ENCODE measurements at regions not wholly inside any gene's neighbourhood (a gene's known extent, or its start where the extent isn't known, plus 50 kb on each side); places are given as distances from the start of the nearest gene placed in this dataset.

DNA sequence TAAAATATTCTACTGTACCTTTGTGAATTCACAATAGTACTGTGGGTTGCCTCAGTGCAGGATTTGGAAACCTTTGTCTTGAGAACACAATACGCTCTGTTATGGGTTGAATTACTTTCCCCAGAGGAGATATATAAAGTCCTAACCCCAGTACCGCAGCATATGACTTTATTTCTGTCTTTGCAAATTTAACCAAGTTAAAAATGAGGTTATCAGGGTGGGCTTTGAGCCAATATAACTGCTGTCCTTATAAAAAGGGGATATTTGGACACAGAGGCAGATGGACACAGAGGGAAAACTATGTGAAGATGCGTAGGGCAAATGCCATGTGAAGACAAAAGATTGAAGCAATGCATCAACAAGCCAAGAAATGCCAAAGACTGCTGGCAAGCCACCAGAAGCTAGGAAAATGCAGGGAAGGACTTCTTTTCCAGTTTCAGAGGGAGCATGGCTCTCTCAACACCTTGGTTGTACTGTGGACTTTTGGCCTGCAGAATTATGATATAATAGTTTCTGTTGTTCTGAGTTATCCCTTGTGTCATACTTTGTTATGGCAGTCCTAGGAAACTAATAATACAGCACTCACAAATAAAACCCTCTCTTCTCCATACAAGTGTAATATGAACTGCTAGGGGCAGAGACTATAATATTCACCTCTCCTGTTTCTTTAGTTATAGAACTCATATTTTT is 292.6 kb upstream of the SPTLC3 start:
- TF ChIP-seq, protein P1, sequence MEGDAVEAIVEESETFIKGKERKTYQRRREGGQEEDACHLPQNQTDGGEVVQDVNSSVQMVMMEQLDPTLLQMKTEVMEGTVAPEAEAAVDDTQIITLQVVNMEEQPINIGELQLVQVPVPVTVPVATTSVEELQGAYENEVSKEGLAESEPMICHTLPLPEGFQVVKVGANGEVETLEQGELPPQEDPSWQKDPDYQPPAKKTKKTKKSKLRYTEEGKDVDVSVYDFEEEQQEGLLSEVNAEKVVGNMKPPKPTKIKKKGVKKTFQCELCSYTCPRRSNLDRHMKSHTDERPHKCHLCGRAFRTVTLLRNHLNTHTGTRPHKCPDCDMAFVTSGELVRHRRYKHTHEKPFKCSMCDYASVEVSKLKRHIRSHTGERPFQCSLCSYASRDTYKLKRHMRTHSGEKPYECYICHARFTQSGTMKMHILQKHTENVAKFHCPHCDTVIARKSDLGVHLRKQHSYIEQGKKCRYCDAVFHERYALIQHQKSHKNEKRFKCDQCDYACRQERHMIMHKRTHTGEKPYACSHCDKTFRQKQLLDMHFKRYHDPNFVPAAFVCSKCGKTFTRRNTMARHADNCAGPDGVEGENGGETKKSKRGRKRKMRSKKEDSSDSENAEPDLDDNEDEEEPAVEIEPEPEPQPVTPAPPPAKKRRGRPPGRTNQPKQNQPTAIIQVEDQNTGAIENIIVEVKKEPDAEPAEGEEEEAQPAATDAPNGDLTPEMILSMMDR (IDR thresholded peaks at IDR 0.05; ENCODE audit: low read depth, low read length, missing input control) = no peak
- no peak for TF ChIP-seq TAF1 (conservative IDR thresholded peaks at IDR 0.05)
- TF ChIP-seq, protein P2, sequence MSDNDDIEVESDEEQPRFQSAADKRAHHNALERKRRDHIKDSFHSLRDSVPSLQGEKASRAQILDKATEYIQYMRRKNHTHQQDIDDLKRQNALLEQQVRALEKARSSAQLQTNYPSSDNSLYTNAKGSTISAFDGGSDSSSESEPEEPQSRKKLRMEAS (IDR thresholded peaks at IDR 0.05) = no peak
- TF ChIP-seq RAD21 (IDR thresholded peaks at IDR 0.05) = no peak
- TF ChIP-seq EGR1 (IDR thresholded peaks at IDR 0.05; ENCODE audit: low read depth in 2 of 2) = no peak
- TF ChIP-seq, protein P3, sequence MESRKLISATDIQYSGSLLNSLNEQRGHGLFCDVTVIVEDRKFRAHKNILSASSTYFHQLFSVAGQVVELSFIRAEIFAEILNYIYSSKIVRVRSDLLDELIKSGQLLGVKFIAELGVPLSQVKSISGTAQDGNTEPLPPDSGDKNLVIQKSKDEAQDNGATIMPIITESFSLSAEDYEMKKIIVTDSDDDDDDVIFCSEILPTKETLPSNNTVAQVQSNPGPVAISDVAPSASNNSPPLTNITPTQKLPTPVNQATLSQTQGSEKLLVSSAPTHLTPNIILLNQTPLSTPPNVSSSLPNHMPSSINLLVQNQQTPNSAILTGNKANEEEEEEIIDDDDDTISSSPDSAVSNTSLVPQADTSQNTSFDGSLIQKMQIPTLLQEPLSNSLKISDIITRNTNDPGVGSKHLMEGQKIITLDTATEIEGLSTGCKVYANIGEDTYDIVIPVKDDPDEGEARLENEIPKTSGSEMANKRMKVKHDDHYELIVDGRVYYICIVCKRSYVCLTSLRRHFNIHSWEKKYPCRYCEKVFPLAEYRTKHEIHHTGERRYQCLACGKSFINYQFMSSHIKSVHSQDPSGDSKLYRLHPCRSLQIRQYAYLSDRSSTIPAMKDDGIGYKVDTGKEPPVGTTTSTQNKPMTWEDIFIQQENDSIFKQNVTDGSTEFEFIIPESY (IDR thresholded peaks at IDR 0.05) = no peak
- TF ChIP-seq HNF4A (conservative IDR thresholded peaks at IDR 0.05) = no peak
- TF ChIP-seq, protein P4, sequence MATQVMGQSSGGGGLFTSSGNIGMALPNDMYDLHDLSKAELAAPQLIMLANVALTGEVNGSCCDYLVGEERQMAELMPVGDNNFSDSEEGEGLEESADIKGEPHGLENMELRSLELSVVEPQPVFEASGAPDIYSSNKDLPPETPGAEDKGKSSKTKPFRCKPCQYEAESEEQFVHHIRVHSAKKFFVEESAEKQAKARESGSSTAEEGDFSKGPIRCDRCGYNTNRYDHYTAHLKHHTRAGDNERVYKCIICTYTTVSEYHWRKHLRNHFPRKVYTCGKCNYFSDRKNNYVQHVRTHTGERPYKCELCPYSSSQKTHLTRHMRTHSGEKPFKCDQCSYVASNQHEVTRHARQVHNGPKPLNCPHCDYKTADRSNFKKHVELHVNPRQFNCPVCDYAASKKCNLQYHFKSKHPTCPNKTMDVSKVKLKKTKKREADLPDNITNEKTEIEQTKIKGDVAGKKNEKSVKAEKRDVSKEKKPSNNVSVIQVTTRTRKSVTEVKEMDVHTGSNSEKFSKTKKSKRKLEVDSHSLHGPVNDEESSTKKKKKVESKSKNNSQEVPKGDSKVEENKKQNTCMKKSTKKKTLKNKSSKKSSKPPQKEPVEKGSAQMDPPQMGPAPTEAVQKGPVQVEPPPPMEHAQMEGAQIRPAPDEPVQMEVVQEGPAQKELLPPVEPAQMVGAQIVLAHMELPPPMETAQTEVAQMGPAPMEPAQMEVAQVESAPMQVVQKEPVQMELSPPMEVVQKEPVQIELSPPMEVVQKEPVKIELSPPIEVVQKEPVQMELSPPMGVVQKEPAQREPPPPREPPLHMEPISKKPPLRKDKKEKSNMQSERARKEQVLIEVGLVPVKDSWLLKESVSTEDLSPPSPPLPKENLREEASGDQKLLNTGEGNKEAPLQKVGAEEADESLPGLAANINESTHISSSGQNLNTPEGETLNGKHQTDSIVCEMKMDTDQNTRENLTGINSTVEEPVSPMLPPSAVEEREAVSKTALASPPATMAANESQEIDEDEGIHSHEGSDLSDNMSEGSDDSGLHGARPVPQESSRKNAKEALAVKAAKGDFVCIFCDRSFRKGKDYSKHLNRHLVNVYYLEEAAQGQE (IDR thresholded peaks at IDR 0.05) = no peak
- TF ChIP-seq YY1 (IDR thresholded peaks at IDR 0.05) = no peak
- no peak for TF ChIP-seq SP1 (IDR thresholded peaks at IDR 0.05)
- TF ChIP-seq GABPA (IDR thresholded peaks at IDR 0.05 in 1 of 2, conservative IDR thresholded peaks at IDR 0.05 in 1 of 2) = no peak
- no peak for TF ChIP-seq HNF4G (IDR thresholded peaks at IDR 0.05)
- TF ChIP-seq, protein P5, sequence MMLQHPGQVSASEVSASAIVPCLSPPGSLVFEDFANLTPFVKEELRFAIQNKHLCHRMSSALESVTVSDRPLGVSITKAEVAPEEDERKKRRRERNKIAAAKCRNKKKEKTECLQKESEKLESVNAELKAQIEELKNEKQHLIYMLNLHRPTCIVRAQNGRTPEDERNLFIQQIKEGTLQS (IDR thresholded peaks at IDR 0.05) = no peak
